GM10266 (cell line): ENCODE measurements at regions not wholly inside any gene's neighbourhood (a gene's known extent, or its start where the extent isn't known, plus 50 kb on each side); places are given as distances from the start of the nearest gene placed in this dataset.

ENCODE experiments used
- DNase-seq: peaks from one replicate; pipeline ENCODE4 v3.0.0; 2012; ENCODE audit errors: extremely low spot score
- CTCF ChIP-seq: IDR thresholded peaks from 2 replicates; pipeline ENCODE4 v1.5.1; 2012; ENCODE audit warnings: mild to moderate bottlenecking, low read depth; ENCODE audit not compliant: control insufficient read depth, insufficient read depth; ENCODE audit errors: missing control alignments

- no peak for TF ChIP-seq CTCF
- peak; percentile 19 for DNase-seq
Observed at GRCh38 chr3:152729906-152730305, 105.0 kb upstream of the P2RY1 start.

- no peak for TF ChIP-seq CTCF
- no peak for DNase-seq
Observed at GRCh38 chr3:152731511-152731910, 103.4 kb upstream of the P2RY1 start.

GRCh38 chr3:152733584-152734119 lies 101.3 kb upstream of the P2RY1 start:
- no peak for TF ChIP-seq CTCF

GRCh38 chr3:152737021-152737908 lies 97.7 kb upstream of the P2RY1 start:
- DNase-seq: peak; percentile 48

More at GRCh38 chr3:152733584-152734119, 101.3 kb upstream of the P2RY1 start:
- no peak for DNase-seq

GRCh38 chr3:152738656-152739055 lies 96.3 kb upstream of the P2RY1 start:
- no peak for DNase-seq
- no peak for TF ChIP-seq CTCF

More at GRCh38 chr3:152737021-152737908, 97.7 kb upstream of the P2RY1 start:
- no peak for TF ChIP-seq CTCF

- no peak for DNase-seq
- no peak for TF ChIP-seq CTCF
Observed at GRCh38 chr3:152742368-152743347, 92.3 kb upstream of the P2RY1 start.
